ENCODE measurements at regions not wholly inside any gene's neighbourhood (a gene's known extent, or its start where the extent isn't known, plus 50 kb on each side); places are given as distances from the start of the nearest gene placed in this dataset.
"Not testable (repeated sequence)": the region's sequence is repeated elsewhere in the genome, so short reads cannot be mapped to it uniquely, and the experiment has no call there.

- CTCF ChIA-PET, result no interaction called here
These were observed 364.3 kb upstream of the LRP1B start for GRCh38 chr2:142495141-142495540.

GRCh38 chr2:142489631-142490030, 358.8 kb upstream of the LRP1B start:
- H2AFZ ChIP-seq (ENCODE audit: insufficient read depth, low read depth, low read length, poor library complexity, severe bottlenecking); H3K27ac Mint-ChIP-seq; H3K4me1 ChIP-seq (ENCODE audit: control insufficient read depth in 2 of 2, insufficient read depth in 2 of 2, low read length in 2 of 2); H3K27ac ChIP-seq (ENCODE audit: low read length in 2 of 2); H3K4me3 ChIP-seq (ENCODE audit: control extremely low read depth in 1 of 5, extremely low read depth in 1 of 5, insufficient read depth in 1 of 5, low read depth in 2 of 5, low read length in 4 of 5); H3K4me1 Mint-ChIP-seq; H3K79me2 ChIP-seq (ENCODE audit: control insufficient read depth, insufficient read depth, low read length); H3K9me3 Mint-ChIP-seq (ENCODE audit: insufficient read depth); ATAC-seq (ENCODE audit: low read depth); intact Hi-C loops (cut with micrococcal nuclease); CTCF ChIA-PET; H3K9me3 ChIP-seq (ENCODE audit: control extremely low read depth in 1 of 3, control insufficient read depth in 2 of 3, insufficient read depth in 1 of 3, low read length in 2 of 3); H3K27me3 Mint-ChIP-seq; H3K36me3 ChIP-seq (replicated peaks in 1 of 2; ENCODE audit: control extremely low read depth in 1 of 2, control insufficient read depth in 1 of 2, extremely low read depth in 1 of 2, insufficient read depth in 2 of 2, low read length in 1 of 2); H3K9ac ChIP-seq (ENCODE audit: low read length); DNase-seq; H4K20me1 ChIP-seq (ENCODE audit: control insufficient read depth, insufficient read depth, low read length, poor library complexity, severe bottlenecking); H3K4me2 ChIP-seq (replicated peaks; ENCODE audit: low read depth, low read length, poor library complexity, severe bottlenecking); POLR2A ChIA-PET; H3K27me3 ChIP-seq (replicated peaks in 1 of 4; ENCODE audit: control extremely low read depth in 1 of 4, control insufficient read depth in 3 of 4, insufficient read depth in 4 of 4, low read length in 3 of 4); H3K4me3 Mint-ChIP-seq: not testable (repeated sequence)
- WGBS (ENCODE audit: insufficient coverage), result 71% methylated on average over 1 of the region's 3 CpGs

More at GRCh38 chr2:142495141-142495540, 364.3 kb upstream of the LRP1B start:
- H3K27ac Mint-ChIP-seq, result no peak overlapping the region
- TF ChIP-seq EZH2 (IDR thresholded peaks at IDR 0.05; ENCODE audit: borderline replicate concordance, insufficient read depth, low read depth, low read length, poor library complexity, severe bottlenecking), result no peak
- TF ChIP-seq, protein P1, sequence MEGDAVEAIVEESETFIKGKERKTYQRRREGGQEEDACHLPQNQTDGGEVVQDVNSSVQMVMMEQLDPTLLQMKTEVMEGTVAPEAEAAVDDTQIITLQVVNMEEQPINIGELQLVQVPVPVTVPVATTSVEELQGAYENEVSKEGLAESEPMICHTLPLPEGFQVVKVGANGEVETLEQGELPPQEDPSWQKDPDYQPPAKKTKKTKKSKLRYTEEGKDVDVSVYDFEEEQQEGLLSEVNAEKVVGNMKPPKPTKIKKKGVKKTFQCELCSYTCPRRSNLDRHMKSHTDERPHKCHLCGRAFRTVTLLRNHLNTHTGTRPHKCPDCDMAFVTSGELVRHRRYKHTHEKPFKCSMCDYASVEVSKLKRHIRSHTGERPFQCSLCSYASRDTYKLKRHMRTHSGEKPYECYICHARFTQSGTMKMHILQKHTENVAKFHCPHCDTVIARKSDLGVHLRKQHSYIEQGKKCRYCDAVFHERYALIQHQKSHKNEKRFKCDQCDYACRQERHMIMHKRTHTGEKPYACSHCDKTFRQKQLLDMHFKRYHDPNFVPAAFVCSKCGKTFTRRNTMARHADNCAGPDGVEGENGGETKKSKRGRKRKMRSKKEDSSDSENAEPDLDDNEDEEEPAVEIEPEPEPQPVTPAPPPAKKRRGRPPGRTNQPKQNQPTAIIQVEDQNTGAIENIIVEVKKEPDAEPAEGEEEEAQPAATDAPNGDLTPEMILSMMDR (IDR thresholded peaks at IDR 0.05), result no peak
- H3K9ac ChIP-seq (ENCODE audit: low read length), result no peak overlapping the region
- no peaks in the 10 kb centered on the region for H3K9me3 ChIP-seq (ENCODE audit: control extremely low read depth in 1 of 3, control insufficient read depth in 2 of 3, insufficient read depth in 1 of 3, low read length in 2 of 3)
- H3K79me2 ChIP-seq (ENCODE audit: control insufficient read depth, insufficient read depth, low read length), result no peaks in the 10 kb centered on the region
- H3K4me1 ChIP-seq (ENCODE audit: control insufficient read depth in 2 of 2, insufficient read depth in 2 of 2, low read length in 2 of 2), result no peaks in the 10 kb centered on the region
- no peak overlapping the region for H3K4me3 Mint-ChIP-seq
- H3K4me1 Mint-ChIP-seq, result no peaks in the 10 kb centered on the region
- H2AFZ ChIP-seq (ENCODE audit: insufficient read depth, low read depth, low read length, poor library complexity, severe bottlenecking), result no peak overlapping the region
- WGBS (ENCODE audit: insufficient coverage), result 100% methylated on average over 1 of the region's 2 CpGs
- intact Hi-C loops (cut with micrococcal nuclease), result no loop called here
- POLR2A ChIA-PET, result no interaction called here
- H3K4me2 ChIP-seq (replicated peaks; ENCODE audit: low read depth, low read length, poor library complexity, severe bottlenecking), result no peak overlapping the region
- no peaks in the 10 kb centered on the region for H4K20me1 ChIP-seq (ENCODE audit: control insufficient read depth, insufficient read depth, low read length, poor library complexity, severe bottlenecking)
- H3K4me3 ChIP-seq (ENCODE audit: control extremely low read depth in 1 of 5, extremely low read depth in 1 of 5, insufficient read depth in 1 of 5, low read depth in 2 of 5, low read length in 4 of 5), result no peak overlapping the region
- no peaks in the 10 kb centered on the region for H3K27me3 ChIP-seq (replicated peaks in 1 of 4; ENCODE audit: control extremely low read depth in 1 of 4, control insufficient read depth in 3 of 4, insufficient read depth in 4 of 4, low read length in 3 of 4)
- DNase-seq, result no peak
- no peaks in the 10 kb centered on the region for H3K36me3 ChIP-seq (replicated peaks in 1 of 2; ENCODE audit: control extremely low read depth in 1 of 2, control insufficient read depth in 1 of 2, extremely low read depth in 1 of 2, insufficient read depth in 2 of 2, low read length in 1 of 2)
- no peak overlapping the region for H3K27ac ChIP-seq (ENCODE audit: low read length in 2 of 2)
- ATAC-seq (ENCODE audit: low read depth), result no peak
- H3K27me3 Mint-ChIP-seq, result no peaks in the 10 kb centered on the region
- no peaks in the 10 kb centered on the region for H3K9me3 Mint-ChIP-seq (ENCODE audit: insufficient read depth)

All from B cell (primary cell).